ENCODE measurements at regions not wholly inside any gene's neighbourhood (a gene's known extent, or its start where the extent isn't known, plus 50 kb on each side); places are given as distances from the start of the nearest gene placed in this dataset.

DNA sequence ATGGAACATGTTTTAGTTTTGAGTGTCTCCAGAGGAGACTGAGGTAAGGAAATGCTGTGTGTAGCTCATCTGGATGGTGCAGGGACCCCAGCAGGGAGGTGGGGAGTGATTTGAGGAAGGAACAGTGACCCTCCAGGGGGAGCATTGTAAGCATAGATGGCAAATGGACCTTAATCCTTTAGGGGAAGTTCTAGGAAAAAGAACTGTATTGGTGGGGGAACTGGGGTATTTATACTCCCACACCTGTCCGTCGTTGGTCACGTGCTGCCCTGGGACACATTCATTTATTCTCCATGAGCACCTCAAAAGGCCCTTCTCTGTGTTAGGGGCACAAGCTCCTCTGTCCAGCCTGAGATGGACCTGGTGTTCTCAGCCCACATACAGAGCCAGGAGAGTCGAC lies 233.9 kb upstream of the HDAC4 start:
- no peak for DNase-seq (ENCODE audit: low spot score)

- peak; percentile 37 for DNase-seq (ENCODE audit: low spot score)
Measured at GRCh38 chr2:239630618-239631286, 229.9 kb upstream of the HDAC4 start.

DNA sequence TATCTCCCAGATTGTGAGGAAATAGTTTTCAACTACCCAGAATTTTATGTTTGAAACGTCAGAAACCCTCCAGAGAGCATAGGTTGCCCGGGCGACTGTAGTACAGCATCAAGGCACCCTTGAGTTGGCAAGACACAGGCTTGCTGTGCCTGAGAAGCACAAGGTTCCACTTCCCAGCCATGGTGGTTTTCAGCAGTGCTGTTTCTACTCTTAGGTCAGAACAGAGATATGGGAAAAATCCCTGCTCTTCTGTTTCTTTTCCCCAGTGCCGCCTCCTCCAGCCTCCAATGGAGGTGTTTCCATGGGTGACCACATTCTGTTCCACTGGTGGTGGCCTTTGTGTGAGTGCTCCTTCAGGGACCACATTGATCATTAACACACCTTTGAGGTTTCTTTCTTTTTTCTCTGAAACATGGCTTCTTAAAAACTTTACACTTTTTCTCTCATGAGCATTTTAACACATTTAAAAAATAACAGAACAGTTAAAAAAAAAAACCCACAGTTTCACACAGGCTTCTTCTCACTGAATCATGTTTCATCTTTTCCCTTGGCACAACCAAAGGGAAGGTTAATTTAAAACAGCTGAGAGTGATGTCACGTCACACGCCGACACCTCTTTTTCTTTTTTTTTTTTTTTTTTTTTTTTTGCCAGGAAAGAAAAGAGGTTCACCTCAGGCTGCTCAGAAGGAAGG lies 229.3 kb upstream of the HDAC4 start:
- peak; percentile 28 for DNase-seq (ENCODE audit: low spot score)

GRCh38 chr2:239626961-239627592 lies 226.3 kb upstream of the HDAC4 start:
- peak; percentile 31 for DNase-seq (ENCODE audit: low spot score)

DNA sequence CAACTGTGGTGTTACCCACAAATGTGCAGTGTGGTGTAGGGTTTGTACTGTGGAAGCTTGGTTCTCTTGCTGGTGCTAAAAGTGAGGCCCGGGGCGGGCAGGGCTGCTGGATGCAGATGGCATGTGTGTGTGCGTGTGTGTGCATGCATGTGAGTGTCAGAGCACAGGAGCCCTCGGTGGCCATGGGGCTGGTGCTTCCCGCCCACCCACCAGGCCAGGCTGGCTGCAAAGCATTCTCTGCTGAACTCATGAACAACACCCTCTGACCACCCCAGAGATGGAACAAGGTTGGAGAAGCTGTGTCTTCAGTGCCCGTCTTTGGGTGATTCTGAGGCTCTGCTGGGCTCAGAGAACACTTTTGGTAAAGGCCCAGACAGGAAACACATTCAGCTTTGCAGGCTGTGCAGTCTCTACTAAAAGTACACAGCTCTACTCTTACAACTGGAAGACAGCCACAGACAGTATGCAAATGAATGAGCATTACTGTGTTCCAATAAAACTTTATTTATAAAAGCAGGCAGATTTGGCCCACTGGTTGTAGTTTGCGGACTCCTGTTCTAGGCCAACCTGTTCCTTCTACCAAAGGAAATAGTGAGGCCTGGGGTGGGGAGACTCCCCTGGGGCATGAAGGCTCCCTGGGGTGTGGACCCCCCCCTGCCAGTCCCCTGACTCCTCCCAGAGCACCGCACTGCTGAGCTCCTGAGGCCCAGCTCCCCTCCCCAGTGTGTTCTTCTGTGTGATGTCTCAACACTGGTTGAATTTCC lies 225.3 kb upstream of the HDAC4 start:
- peak; percentile 39 for DNase-seq (ENCODE audit: low spot score)

- peak; percentile 26 for DNase-seq (ENCODE audit: low spot score)
Measured at GRCh38 chr2:239625156-239625845, 224.5 kb upstream of the HDAC4 start.

- peak; percentile 22 for DNase-seq (ENCODE audit: low spot score)
Measured at GRCh38 chr2:239621611-239622010, 220.8 kb upstream of the HDAC4 start.

DNA sequence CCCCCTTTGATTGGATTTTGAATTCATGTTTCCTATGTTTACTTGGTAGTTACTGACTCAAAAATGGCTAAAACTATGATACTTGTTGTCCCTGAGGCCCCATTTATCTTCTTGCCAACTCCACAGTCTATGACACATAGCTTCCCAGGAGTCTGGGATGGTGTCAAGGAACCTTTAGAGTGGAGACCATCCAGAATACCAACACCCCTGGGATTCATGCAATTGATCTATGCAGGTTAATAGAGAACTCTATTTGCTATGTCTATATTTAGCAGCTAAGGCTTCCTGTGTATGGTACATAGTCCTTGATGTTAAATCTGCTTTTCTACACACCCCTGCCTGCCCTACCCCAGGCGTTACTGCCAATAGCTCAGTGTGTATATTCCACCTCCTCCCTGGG lies 218.5 kb upstream of the HDAC4 start:
- no peak for DNase-seq (ENCODE audit: low spot score)

- DNase-seq (ENCODE audit: low spot score), result no peak
Measured at GRCh38 chr2:239616729-239617128, 215.9 kb upstream of the HDAC4 start.

GRCh38 chr2:239612133-239612532 lies 211.3 kb upstream of the HDAC4 start:
- peak; percentile 26 for DNase-seq (ENCODE audit: low spot score)

GRCh38 chr2:239611222-239611795 lies 210.5 kb upstream of the HDAC4 start:
- DNase-seq (ENCODE audit: low spot score), result peak; percentile 33

- peak; percentile 15 for DNase-seq (ENCODE audit: low spot score)
Measured at GRCh38 chr2:239610457-239611221, 209.8 kb upstream of the HDAC4 start.

GRCh38 chr2:239609607-239610310 lies 208.9 kb upstream of the HDAC4 start:
- peak; percentile 38 for DNase-seq (ENCODE audit: low spot score)

- DNase-seq (ENCODE audit: low spot score), result peak; percentile 37
Measured at GRCh38 chr2:239609162-239609561, 208.3 kb upstream of the HDAC4 start.

GRCh38 chr2:239608723-239609122 lies 207.9 kb upstream of the HDAC4 start:
- DNase-seq (ENCODE audit: low spot score), result peak; percentile 25

- DNase-seq (ENCODE audit: low spot score), result no peak
Measured at GRCh38 chr2:239608260-239608659, 207.4 kb upstream of the HDAC4 start.

- peak; percentile 36 for DNase-seq (ENCODE audit: low spot score)
Measured at GRCh38 chr2:239607517-239608191, 206.8 kb upstream of the HDAC4 start.

DNA sequence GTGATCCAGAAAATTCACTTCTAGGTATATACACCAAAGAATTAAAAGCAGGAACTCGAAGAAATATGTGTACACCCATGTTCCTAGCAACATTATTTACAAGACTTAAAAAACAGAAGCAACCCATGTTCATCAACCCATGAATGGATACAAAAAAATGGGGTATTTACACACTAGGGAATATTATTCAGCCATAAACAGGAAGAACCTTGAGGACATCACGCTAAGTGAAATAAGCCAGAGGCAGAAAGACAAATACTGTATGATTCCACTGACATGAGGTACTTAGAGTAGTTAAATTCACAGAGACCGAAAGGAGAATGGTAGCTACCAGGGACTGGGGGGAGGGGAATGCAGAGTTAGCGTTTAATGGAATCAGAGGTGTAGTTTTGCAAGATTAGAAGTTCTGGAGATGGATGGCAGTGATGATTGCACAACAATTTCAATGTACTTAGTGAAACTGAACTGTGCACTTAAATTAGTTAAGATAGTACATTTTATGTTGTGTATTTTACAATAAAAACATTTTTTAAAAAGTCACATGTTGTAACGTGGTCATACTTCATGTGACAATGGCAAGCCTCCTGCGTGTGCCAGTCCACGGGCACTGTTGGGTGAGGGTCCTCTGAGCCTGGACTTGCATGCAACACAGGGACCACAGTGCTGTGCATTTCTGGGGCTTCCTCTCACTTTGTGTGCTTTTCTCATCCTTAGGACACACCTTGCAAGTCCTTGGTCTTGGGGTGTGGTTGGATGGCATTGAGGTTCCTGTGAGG lies 206.1 kb upstream of the HDAC4 start:
- DNase-seq (ENCODE audit: low spot score), result peak; percentile 30

All from ureter (tissue), 1 donor.